ENCODE measurements at regions not wholly inside any gene's neighbourhood (a gene's known extent, or its start where the extent isn't known, plus 50 kb on each side); places are given as distances from the start of the nearest gene placed in this dataset.

DNA sequence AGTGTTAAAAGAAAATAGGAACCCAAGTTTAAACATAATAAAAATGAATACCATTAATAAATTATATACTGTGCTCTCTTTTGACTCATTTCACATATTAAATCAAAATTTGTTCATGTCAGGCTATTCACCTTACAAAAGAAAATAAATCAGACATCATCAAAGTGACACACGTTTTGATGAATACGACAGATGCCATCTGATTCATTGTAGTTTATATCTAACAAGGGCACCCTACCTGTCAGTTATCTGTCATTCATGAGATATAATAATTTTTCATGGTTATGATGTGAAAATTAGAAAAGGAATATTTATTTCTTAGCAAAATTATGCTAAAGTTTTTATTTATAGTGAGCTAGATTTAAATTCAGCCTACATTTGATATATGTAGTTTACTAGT lies 188.1 kb upstream of the PCDH17 start:
- no peak for DNase-seq

DNA sequence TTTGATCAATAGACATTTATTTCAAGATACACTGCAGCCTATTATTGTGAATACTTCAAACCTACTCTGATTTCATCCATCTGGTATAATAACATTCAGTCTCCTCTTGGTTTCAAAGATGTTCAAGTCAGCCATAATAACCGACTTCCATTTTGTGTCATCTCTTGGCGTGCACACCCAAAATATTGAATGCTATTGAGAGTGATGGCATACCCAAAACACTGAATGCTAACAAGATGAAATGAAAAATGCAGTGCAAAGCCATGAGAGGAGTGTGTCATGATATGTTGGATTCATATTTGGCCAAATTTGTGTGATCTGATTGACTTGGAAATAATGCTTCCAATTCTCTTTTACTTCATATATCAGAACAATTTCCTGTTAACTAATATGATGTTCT lies 181.2 kb upstream of the PCDH17 start:
- DNase-seq: no peak

DNA sequence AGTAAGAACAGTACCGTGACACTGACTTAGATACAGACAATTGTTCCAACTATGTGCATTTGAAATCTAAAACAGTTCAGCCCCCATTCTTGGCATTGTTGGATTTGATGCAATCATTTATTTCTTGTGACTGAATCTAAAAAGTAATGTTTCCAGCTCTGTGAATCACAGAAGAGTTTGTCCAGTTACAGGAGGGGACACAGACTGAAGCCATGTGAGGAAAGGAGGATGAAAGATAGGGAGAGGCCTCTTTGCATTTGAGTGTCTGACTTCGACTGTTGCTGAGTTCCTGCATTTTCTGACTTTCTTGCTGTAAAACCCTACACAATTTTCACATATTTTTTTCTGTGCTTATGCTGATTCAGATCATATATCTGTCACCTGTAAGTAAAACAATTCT lies 179.3 kb upstream of the PCDH17 start:
- DNase-seq: no peak

DNA sequence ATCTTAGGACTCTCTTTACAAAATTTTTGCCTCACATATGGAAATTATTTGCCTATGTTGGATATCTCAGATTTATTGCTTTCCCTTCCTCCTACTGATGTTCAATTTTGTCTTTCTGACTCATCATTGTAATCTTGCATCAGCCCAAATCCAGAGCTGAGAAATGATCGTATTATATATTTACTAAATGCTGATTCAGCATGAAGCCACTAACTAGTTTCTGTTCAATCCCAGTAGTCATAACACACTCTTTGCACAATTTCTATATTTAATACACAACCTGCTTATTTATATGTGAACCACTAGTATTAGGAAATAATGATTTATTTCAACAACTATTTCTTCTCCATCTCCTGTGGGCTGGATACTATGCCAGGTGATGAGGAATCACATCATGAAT lies 161.1 kb upstream of the PCDH17 start:
- DNase-seq: no peak

DNA sequence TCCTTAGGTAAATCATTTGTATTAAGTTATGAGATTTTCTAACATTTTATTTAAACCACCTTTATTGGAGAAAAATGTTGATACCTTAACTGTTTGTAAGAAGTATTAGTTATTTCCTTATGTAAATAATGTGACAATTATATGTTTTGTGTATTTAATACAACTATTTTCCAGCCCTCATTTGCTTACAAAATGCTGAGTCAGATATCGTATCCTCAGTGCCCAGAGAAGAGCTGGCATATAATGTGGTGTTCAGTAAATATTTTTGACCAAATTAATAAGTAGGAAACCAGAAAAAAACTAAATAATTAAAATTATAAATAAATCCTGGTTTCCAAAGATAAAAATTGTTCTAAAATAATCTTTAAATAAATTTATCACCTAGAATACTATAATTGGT lies 140.2 kb upstream of the PCDH17 start:
- no peak for DNase-seq

DNA sequence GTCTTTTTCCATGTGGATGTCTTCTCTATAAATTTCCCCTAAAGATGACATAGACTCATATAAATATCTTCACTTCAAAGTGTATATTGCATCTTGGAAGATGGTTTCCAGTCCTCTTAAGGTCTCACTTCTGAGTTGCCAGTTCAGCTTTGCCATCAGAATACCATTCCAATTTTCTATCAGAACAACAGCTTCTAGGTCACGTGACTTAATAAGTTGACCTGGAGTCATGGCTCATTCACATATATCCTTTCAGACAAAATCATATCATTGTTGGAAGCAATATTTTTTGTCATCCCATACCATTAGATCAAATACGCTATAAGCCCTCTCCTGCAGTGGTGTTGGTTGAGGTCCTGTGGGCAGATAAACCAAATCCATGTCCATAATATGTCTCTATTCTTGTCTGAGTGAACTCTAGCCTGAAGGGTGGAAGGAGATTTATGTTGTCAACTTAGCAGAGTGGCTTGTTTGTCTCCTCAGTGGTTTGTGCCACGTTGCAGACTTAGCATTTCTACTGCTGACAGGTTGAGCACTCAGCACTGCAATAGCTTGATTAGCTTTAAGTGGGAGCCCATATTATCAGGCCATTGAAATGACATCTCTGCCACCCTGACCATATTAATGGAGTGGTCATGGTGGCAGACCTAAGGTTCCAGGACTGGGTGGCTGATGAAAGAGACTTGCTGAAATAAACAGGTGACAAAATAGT lies 123.6 kb upstream of the PCDH17 start:
- no peak for DNase-seq

DNA sequence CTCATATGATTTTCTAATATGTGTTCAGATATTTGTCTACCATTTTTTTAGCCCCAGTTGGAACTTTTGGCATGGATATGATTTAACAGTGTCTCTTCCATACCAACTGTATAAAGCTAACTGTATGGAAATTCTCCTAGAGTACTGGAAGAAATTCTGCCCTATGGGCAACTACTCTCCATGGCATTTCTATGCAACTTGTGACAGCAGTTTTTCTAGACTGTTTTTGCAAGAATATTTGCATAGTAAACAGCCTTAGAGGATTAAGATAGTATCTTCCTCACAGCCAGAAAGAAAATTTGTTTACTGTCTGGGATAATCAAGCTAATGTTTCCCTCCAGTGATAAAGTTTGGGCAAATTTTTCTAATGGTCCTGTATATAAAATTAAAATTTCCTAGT lies 119.9 kb upstream of the PCDH17 start:
- DNase-seq: no peak

DNA sequence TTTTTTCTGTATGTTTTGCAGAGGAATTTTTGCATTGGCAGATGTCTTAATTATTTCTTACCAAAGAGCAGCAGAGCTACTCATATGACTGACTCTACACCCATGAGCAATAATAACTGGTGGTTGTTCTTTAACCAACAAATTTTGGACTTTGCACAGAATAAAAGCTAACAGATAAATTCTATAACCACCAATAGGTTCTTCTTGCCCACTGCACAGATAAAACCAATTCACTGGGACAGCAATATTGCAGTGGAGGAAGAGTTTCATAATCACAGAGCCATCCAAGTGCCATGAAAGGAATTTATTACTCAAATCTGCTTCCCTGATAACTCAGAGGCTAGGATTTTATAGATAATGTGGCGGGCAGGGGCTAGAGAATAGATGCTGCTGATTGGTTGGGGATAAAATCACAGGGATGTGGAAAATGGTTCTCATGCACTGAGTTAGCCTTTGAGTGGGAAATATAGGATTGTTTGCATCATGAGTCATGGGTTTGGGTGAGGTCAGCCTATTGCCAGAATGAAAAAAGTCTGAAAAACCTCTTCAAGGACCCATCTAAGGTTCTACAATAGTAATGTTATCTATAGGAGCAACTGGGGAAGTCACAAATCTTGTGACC lies 104.3 kb upstream of the PCDH17 start:
- no peak for DNase-seq

DNA sequence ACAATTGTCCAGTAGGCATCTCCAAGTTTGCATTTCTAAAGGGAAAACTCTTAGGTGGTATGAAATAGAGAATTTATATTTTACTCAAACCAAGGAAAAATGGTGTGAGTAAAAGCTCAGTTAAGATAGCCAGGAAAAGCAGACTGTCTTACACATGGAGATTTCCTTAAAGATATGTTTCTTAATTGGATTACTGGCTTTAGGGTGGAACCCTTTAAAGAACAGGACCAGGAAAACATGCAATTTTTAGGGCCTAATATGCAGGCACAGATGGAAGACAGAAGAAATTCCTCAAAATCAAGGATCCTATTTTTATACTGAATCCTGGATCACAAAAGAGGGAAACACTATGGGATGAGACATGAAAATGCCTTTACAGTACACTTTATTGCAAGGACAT lies 100.3 kb upstream of the PCDH17 start:
- no peak for DNase-seq

DNA sequence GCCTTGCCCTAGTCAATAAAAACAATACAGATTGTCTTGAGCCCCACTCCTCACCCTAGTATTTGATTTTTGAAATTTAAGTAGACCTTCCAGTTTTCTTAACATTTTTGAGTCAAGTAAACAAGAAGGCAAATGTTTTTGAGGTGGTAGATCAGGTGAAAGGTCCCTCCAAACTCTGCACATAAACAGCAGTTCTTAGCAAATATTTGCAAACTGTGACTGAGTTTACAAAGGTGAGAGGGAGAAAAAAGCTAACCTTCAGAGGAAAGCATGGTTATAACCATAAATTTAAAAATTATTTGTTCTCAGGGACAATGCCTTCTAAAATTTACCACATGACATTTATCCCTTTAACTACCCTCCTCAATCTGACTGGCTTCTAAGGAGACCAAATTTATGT lies 84.6 kb upstream of the PCDH17 start:
- DNase-seq: no peak

DNA sequence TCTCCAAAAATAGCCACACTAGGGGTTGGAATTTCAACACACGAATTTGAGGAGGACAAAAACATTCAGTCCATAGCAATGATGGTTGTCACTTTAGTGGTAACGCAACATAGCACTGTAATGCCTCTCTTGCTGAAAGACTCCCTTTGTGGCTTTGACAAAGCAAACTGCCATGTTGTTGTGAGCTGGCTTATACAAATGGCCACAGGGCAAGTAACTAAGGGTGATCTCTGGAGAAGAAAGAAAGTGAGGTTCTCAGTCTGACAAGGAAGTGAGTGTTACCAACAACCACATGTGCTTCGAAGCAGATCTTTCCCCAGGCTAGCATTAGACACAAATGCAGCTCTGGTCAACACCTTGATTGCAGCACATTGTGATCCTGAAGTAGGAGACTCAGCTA lies 79.1 kb upstream of the PCDH17 start:
- no peak for DNase-seq

DNA sequence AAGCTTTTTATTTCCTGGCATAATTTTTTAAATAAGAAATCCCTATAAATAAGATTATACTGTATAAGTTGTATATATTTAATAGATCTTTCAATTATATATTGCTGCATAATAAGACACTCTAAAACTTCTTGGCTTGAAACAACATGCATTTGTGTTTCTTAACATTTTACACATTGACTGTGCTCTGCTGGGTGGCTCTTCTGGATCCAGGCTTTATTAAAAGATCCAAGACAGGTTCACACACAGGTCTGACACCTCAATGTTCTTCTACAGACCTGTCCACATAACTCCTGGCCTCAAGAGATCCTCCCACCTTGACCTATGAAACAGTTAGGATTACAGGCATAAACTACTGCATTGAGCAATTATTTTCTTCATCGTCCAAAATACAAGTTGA lies 77.6 kb upstream of the PCDH17 start:
- DNase-seq: no peak

DNA sequence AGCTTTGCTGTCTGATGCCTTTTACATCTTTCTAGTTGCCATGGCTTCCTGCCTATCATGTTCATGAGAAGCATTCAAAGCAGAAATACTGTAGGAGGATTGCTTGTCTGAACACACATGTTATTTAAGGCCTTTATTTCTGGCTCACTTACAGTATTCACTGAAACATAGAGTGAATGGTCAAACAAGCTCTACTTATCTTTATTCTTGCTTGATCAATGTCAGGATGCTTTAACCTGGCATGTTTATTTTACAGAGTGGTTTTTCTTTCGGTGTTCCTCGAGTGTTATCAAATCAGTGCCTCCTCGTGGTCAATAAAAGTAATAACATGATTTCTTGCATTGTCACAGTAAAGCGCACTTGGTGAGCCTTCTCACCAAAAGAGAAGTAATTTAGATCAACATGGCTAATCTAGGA lies 73.5 kb upstream of the PCDH17 start:
- DNase-seq: no peak

DNA sequence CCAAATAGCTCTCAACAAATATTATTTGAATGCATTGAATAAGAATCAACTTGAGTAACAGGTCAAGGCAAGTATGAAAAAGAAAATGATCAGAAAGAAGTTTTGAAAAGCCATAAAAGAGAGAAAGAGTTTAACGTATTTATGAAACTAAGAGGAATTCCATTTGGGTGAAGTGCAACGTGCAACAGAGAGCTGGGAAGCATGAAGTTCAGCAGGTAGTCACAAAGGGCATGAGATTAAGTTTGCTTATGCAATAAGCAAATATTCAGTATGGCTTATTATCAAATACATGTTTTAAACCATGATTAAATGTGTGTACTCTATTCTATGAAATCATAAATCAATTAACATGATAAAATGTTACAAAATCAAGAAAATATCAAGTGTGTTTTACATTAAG lies 62.7 kb upstream of the PCDH17 start:
- no peak for DNase-seq

DNA sequence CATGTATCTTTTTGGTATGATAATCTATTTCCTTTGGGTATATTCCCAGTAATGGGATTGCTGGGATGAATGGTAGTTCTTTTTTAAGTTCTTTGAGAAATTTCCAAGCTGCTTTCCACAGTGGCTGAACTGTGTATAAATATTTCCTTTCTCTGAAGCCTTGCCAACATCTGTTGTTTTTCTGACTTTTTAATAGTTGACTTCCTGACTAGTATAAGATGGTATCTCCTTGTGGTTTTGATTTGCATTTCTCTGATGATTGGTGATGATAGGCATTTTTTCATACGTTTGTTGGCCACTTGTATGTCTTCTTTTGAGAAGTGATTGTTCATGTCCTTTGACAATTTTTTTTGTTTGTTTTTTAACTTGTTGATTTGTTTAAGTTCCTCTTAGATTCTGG lies 61.6 kb upstream of the PCDH17 start:
- no peak for DNase-seq

All from NCI-H1105 (cell line).